ENCODE measurements at regions not wholly inside any gene's neighbourhood (a gene's known extent, or its start where the extent isn't known, plus 50 kb on each side); places are given as distances from the start of the nearest gene placed in this dataset.

GRCh38 chr6:126941751-126942150 is 176.7 kb upstream of the RSPO3 start:
- Histone ChIP-seq H3K4me1 (ENCODE audit: control insufficient read depth, insufficient read depth, low read length) (no peaks in the 10 kb centered on the region), H3K79me1 (ENCODE audit: low read depth in 1 of 2, low read length in 2 of 2) (no peaks in the 10 kb centered on the region), H2AK5ac (ENCODE audit: low read depth, low read length) (no peak overlapping the region), H4K91ac (ENCODE audit: insufficient read depth, low read depth, low read length) (no peak overlapping the region), H3K18ac (ENCODE audit: low read depth, low read length) (no peak overlapping the region), H3K27me3 (ENCODE audit: control insufficient read depth, insufficient read depth, low read length) (no peaks in the 10 kb centered on the region), H3K4ac (ENCODE audit: low read depth, low read length) (no peak overlapping the region), H3K9me3 (ENCODE audit: control insufficient read depth, insufficient read depth, low read length) (no peaks in the 10 kb centered on the region), H3K56ac (ENCODE audit: extremely low read depth, insufficient read depth, low read length) (no peak overlapping the region), H3K36me3 (ENCODE audit: control insufficient read depth, insufficient read depth, low read length) (no peaks in the 10 kb centered on the region), H3K23ac (ENCODE audit: low read depth, low read length) (no peak overlapping the region), H3K14ac (replicated peaks; ENCODE audit: low read depth, low read length) (no peak overlapping the region), H2AK9ac (replicated peaks; ENCODE audit: low read depth, low read length, poor library complexity) (no peak overlapping the region), H2AFZ (replicated peaks; ENCODE audit: low read length, poor library complexity) (no peak overlapping the region), H2BK15ac (ENCODE audit: low read depth, low read length) (no peak overlapping the region), H4K8ac (ENCODE audit: low read depth in 2 of 2, low read length in 2 of 2) (no peak overlapping the region), H2BK120ac (ENCODE audit: low read depth, low read length) (no peak overlapping the region), H3K4me3 (ENCODE audit: insufficient read depth, low read depth, low read length) (no peak overlapping the region), H3K4me2 (ENCODE audit: low read depth, low read length) (no peak overlapping the region), H3K9me1 (ENCODE audit: insufficient read depth, low read length) (no peaks in the 10 kb centered on the region), H4K5ac (ENCODE audit: low read depth, low read length) (no peak overlapping the region), H3K9ac (ENCODE audit: low read depth, low read length) (no peak overlapping the region), H2BK5ac (ENCODE audit: low read depth, low read length, poor library complexity, severe bottlenecking) (no peak overlapping the region), H3K27ac (ENCODE audit: insufficient read depth, low read length) (no peak overlapping the region), H2BK20ac (ENCODE audit: low read depth, low read length) (no peak overlapping the region), H4K20me1 (ENCODE audit: insufficient read depth, low read length) (no peaks in the 10 kb centered on the region)
- DNase-seq: no peak
- ATAC-seq (ENCODE audit: low read depth): no peak
- intact Hi-C loops (cut with micrococcal nuclease) (no loop called here), dilution Hi-C loops (cut with HindIII; ENCODE audit: low sequenced_read_pairs, unreplicated experiment) (no loop called here), in situ Hi-C loops (cut with MboI; ENCODE audit: low sequenced_read_pairs) (no loop called here)
- POLR2A ChIA-PET (ENCODE audit: unreplicated experiment): no interaction called here
- BruUV-seq (replicated peaks): no TSS peak
- WGBS, 2 experiments (ENCODE audit: extremely low coverage in 2 of 2, insufficient read length in 1 of 2): no CpG with 5 or more reads among the region's 1 CpG
- CTCF ChIA-PET: interaction anchor here (1.4 kb wide), 2 partner anchors 14 to 22 kb away, joined by 3 read pairs; no protein-coding TSS in a partner anchor
- TF ChIP-seq RCOR1 (IDR thresholded peaks at IDR 0.05; ENCODE audit: insufficient replicate concordance, low read length) (no peak), CTCF (conservative IDR thresholded peaks at IDR 0.05; ENCODE audit: low read depth, low read length) (no peak), BHLHE40 (IDR thresholded peaks at IDR 0.05; ENCODE audit: low read depth, low read length) (no peak), USF2 (IDR thresholded peaks at IDR 0.05; ENCODE audit: low read depth, low read length) (no peak)
